GF-D8 (cell line): ENCODE measurements at regions not wholly inside any gene's neighbourhood (a gene's known extent, or its start where the extent isn't known, plus 50 kb on each side); places are given as distances from the start of the nearest gene placed in this dataset.
"Not testable (repeated sequence)": the region's sequence is repeated elsewhere in the genome, so short reads cannot be mapped to it uniquely, and the experiment has no call there.

Experiments
- DNase-seq: peaks from one replicate; lab custom pipeline; 2025; lab: John Stamatoyannopoulos, UW

DNA sequence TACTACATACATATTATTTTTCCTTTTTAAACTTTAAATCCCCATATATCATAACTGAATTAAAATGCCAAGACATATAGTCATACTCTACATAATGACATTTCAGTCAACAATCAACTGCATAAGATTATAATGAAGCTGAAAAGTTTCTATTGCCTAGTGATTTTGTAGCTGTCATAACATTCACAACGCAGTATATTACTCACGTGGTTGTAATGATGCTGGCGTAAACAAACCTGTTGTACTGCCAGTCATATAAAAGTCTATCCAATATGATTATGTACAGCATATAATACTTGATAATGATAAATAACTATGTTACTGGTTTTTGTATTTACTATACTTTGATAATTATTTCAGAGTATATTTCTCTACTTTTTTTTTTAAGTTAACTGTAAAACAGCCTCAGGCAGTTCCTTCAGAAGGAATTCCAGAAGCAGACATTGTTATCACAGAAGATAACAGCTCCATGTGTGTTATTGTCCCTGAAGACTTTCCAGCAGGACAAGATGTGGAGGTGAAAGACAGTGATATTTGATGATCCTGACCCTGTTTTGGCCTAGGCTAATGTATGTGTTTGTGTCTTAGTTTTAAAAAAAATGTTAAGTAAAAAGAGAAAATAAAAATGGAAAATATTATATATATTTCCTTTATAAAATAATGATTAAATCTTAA is 443.4 kb upstream of the UBE2E2 start:
- DNase-seq, result no peak

DNA sequence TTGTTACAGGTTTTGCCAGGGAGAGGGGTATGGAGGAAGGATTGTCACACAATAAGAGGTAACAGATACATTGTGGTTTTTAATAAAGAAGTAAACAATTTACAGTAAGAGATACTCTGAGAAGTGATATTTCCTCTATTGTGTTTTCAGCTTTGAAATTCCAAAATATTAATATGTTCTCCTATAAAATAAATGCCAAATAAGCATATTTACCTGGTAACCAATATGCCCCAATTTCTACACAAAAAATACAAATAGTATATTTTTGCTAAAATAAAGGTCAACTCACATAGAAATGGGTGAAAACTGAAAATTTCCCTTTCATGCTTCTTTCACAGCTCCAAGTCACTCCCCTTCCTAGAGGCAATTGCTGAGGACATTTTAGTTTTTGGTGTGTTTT is 437.4 kb upstream of the UBE2E2 start:
- DNase-seq, result no peak

GRCh38 chr3:22777834-22778233 is 425.3 kb upstream of the UBE2E2 start:
- DNase-seq, result no peak

DNA sequence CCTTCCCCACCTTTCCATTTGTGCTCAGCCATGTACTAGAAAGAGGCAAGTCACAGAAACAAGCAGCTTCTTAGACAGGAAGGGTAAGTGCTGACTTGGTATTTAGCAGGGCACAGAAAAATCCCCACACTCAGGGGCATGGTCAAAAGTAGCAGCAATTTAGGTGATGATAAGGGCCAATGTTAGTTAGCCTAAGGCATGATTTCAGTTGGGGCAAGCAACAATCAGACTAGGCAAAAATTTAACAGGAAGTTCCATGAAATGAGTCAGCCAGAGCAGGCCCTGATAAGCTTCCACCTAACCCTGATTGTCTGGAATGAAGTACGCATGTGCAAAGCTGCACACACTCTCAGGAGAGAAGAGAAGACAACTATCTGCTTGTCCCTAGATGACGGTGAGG is 423.4 kb upstream of the UBE2E2 start:
- DNase-seq, result no peak

GRCh38 chr3:22792533-22792932 is 410.6 kb upstream of the UBE2E2 start:
- DNase-seq, result no peak

DNA sequence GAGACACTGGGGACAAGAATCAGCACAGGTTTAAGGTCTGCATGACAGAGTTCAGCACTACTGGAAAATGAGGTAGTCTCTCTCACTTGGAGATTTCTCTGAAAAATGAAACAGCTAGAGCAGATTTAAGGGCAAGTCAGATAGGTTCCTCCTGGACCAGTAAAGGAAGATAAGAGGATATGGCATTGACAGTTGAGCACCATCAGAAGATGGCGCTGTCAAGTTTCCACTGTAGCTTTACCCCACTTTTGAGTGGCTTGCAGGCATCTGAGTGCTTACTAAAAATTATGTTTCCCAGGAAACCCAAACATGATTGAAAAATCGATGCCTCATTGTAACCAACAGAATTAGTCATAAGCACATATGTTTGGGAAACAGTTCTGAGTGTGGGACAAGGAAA is 407.2 kb upstream of the UBE2E2 start:
- DNase-seq, result no peak

GRCh38 chr3:22798461-22798860 is 404.7 kb upstream of the UBE2E2 start:
- DNase-seq, result no peak

DNA sequence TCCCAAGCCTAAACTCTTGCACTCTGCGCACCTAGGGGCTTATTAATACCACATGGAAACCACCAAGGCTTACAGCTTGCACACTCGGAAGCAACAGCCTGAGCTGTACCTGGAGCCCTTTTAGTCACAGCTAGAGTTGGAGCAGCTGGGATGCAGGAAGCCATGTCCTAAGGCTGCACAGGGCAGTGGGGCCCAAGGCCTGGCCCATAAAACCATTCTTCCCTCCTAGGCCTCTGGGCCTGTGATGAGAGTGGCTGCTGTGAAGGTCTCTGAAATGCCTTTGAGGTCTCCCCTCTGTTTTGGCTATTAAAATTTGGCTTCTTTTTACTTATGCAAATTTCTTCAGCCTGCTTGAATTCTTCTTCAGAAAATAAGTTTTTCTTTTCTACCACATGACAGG is 383.9 kb upstream of the UBE2E2 start:
- DNase-seq, result no peak

DNA sequence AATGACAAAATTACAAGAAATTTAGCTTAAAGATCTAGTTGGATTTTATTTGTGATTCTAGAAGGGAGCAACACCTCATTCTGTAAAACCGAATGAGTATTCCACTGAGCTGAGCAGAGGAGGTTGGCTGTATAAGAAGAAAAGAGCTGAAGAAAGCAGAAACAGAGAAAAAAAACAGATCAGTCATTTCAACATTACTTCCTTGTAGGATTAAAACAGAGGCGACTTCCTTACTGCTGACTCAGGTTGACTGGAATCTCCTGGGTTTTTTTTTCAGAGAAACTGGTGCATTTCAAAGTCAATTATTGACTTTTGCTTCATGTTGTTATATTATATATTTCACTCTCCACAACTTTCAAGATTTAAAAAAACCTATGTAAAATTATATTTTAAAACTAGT is 368.1 kb upstream of the UBE2E2 start:
- DNase-seq, result peak; percentile 34

DNA sequence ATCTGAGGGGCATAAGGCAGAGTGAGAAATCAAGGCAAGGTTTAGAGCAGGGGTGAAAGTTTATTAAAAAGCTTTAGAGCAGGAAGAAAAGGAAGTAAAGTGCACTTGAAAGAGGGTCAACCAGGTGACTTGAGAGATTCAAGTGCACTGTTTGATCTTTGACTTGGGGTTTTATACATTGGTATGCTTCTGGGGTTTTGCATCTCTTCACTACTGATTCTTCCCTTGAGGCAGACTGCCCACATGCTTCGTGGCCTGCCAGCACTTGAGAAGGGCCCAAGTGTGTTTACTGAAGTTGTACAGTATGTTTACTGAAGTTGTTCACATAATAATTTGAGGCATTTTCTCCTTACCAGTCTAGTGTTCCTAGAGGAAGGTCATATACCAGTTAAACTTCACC is 367.0 kb upstream of the UBE2E2 start:
- no peak for DNase-seq

GRCh38 chr3:22843854-22844253 is 359.3 kb upstream of the UBE2E2 start:
- DNase-seq, result no peak

DNA sequence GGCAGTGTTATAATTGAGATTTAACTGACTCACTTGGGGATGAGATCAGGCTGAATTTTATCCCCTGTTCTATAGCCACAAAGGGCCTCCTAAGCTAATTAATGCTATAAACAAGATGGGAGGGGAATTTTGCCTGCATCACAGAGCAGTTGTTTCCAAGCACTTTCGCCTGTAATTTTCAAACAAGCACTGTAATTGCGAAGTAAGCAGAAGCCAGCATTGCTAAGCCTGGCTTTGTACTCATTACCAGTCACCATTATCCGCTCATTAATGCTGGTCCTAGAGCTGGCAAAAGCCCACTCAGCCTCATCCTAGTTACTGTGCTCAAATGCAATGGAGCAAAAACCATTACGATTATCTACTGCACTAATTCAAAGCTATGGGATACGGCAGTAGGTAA is 356.6 kb upstream of the UBE2E2 start:
- DNase-seq, result no peak

DNA sequence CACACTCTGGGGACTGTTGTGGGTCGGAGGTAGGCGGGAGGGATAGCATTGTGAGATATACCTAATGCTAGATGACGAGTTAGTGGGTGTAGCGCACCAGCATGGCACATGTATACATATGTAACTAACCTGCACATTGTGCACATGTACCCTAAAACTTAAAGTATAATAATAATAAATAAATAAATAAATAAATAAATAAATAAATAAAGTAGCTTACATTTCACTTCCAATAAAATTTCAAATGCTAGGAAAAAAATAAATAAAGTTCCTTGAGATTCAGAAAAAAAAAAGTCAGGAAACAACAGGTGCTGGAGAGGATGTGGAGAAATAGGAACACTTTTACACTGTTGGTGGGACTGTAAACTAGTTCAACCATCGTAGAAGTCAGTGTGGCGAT is 353.5 kb upstream of the UBE2E2 start:
- not testable (repeated sequence) for DNase-seq

GRCh38 chr3:22856811-22857210 is 346.3 kb upstream of the UBE2E2 start:
- no peak for DNase-seq

GRCh38 chr3:22858486-22858885 is 344.6 kb upstream of the UBE2E2 start:
- DNase-seq, result no peak

GRCh38 chr3:22859618-22860017 is 343.5 kb upstream of the UBE2E2 start:
- DNase-seq, result no peak

GRCh38 chr3:22861426-22861825 is 341.7 kb upstream of the UBE2E2 start:
- DNase-seq, result no peak

DNA sequence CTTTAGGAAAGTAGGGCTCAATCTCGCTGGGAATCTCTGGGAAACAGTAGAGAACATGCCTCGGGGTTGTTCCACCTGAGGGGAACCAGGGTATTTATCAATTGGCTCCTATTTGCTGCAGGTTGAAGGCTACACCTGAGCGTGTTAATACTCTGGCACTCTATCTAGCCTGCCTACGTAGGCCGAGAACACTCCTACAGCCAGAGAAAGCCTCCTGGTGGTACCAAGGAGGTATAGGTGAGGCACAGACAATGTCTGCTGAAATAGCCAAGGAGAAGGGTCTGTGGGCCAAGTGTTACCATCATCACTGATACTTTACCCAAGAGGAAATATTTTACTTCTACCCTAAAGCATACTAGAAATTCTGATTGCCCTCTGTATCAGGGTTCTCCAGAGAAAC is 341.0 kb upstream of the UBE2E2 start:
- DNase-seq, result no peak

- not testable (repeated sequence) for DNase-seq
Measured at GRCh38 chr3:22882834-22883233, 320.3 kb upstream of the UBE2E2 start.

DNA sequence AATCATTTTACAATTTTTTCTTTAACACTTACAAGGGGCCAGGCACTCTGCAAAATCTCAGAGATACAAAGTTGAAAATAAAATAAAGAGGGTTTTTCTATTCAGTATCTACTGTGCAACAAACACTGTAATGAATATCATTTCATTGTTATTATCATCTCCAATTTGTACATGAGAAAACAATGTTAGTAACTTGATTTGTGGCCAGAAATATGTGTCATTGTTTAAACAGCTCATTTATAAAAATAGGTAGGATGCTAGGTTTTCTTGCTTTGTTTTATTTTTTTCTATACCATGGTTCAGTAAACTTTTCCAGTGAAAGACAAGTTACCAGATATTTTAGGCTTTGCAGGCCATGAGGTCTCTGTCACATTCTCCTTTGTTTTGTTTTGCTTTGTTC is 318.1 kb upstream of the UBE2E2 start:
- DNase-seq, result no peak

GRCh38 chr3:22885574-22886341 is 317.4 kb upstream of the UBE2E2 start:
- DNase-seq, result no peak

DNA sequence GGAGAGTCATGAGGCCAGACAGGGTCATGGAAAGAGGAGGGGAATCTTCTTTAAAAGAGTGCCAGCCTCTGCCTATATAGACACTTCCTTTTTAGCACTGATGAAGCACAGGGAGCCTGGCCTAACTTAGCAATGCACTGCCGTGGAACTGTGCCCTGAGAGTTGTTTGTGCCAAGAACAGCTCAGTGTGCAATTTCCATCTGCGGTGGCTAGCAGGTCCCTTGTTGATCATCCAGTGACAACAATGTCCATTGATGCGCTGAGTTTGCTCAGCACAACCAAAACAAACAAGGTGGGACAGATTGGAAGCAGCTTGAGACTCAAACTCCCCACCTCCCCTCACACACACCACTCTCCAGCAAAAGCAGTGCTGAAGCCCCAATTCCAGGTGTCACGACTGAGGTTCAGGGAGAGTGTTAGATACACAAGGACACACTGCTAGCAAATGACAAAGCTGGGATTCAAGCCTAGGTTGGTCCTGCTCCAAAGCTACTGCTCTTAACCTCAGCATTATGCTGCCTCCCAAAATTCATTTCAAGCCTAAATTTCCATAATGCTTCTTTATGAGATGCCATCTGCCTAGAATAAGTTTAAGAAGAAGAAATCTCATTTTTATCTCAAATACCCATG is 316.6 kb upstream of the UBE2E2 start:
- DNase-seq, result no peak

- DNase-seq, result no peak
Measured at GRCh38 chr3:22887664-22888291, 315.3 kb upstream of the UBE2E2 start.
